ENCODE measurements at regions not wholly inside any gene's neighbourhood (a gene's known extent, or its start where the extent isn't known, plus 50 kb on each side); places are given as distances from the start of the nearest gene placed in this dataset.
"Not testable (repeated sequence)": the region's sequence is repeated elsewhere in the genome, so short reads cannot be mapped to it uniquely, and the experiment has no call there.

DNA sequence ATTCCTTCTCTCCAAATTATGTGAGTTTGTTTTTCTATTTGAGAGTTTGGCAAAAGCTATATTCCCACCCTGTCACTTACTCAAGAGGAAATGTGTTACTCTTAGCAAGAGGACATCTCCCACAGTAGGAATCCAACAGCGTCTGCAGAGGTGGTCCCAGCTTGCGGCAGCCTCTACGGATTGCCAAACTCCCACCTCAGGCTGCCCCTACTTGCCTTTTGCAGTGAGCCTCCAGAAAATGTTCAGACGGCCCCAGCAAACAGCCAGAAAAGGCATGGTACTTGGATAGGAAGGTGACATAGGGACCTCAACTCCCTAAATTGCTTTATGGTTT, 158.4 kb downstream of the SUCLG1 start:
- Mint-ChIP-seq H3K4me3 (no peak overlapping the region), H3K4me1 (ENCODE audit: low read depth) (no peaks in the 10 kb centered on the region), H3K9me3 (peaks cover 2% of the 10 kb centered on the region), H3K27ac (no peak overlapping the region), H3K36me3 (ENCODE audit: low read depth) (no peaks in the 10 kb centered on the region), H3K27me3 (peaks cover 13% of the 10 kb centered on the region)
- Histone ChIP-seq H3K36me3 (ENCODE audit: insufficient read depth, low read length) (no peaks in the 10 kb centered on the region), H3K4me3 (ENCODE audit: low read length) (no peak overlapping the region), H3K4me1 (ENCODE audit: insufficient read depth, low read length) (no peaks in the 10 kb centered on the region), H3K9me3 (ENCODE audit: control insufficient read depth in 1 of 2, insufficient read depth in 1 of 2, low read length in 2 of 2) (peaks cover 0 to 5% of the 10 kb centered on the region in 2 experiments), H3K27ac (ENCODE audit: low read depth in 1 of 2, low read length in 2 of 2) (no peak overlapping the region), H3K27me3 (ENCODE audit: control insufficient read depth in 1 of 2, insufficient read depth in 2 of 2, low read length in 2 of 2) (peaks cover 0 to 2% of the 10 kb centered on the region in 2 experiments)
- intact Hi-C loops (cut with DNase I, micrococcal nuclease): loop anchor here in 1 of 2 experiments (5.0 kb wide), 1 partner anchor 278 kb away; no protein-coding TSS in a partner anchor
- TF ChIP-seq, protein P1, sequence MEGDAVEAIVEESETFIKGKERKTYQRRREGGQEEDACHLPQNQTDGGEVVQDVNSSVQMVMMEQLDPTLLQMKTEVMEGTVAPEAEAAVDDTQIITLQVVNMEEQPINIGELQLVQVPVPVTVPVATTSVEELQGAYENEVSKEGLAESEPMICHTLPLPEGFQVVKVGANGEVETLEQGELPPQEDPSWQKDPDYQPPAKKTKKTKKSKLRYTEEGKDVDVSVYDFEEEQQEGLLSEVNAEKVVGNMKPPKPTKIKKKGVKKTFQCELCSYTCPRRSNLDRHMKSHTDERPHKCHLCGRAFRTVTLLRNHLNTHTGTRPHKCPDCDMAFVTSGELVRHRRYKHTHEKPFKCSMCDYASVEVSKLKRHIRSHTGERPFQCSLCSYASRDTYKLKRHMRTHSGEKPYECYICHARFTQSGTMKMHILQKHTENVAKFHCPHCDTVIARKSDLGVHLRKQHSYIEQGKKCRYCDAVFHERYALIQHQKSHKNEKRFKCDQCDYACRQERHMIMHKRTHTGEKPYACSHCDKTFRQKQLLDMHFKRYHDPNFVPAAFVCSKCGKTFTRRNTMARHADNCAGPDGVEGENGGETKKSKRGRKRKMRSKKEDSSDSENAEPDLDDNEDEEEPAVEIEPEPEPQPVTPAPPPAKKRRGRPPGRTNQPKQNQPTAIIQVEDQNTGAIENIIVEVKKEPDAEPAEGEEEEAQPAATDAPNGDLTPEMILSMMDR (IDR thresholded peaks at IDR 0.05): no peak
- ChIA-PET POLR2A (no interaction called here), CTCF (no interaction called here)
- ATAC-seq (ENCODE audit: poor library complexity) (no peak), DNase-seq (no peak)

DNA sequence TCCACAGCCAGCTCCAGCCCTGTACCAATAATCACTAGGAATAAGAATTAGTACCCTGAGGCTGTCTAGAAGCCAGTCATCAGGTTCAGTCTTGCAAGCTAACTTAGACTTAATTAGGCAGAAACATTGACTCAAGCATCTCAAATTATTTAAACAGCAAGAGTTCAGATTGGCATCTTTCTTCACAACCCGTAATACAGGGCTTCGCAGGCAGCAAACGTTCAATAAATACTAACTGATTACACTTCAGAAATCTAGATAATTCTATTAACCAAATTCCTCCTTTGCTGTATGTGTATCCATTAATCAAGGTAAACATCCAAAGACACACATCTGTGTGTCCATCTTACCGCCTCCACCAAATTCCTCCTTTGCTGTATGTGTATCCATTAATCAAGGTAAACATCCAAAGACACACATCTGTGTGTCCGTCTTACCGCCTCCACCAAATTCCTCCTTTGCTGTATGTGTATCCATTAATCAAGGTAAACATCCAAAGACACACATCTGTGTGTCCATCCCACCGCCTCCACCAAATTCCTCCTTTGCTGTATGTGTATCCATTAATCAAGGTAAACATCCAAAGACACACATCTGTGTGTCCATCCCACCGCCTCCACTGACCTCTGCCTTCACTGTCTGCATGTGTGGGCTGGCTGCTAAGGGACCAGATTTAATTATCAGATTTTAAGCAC, 158.9 kb downstream of the SUCLG1 start:
- H3K9me3 Mint-ChIP-seq; H3K36me3 Mint-ChIP-seq (ENCODE audit: low read depth): not testable (repeated sequence)

DNA sequence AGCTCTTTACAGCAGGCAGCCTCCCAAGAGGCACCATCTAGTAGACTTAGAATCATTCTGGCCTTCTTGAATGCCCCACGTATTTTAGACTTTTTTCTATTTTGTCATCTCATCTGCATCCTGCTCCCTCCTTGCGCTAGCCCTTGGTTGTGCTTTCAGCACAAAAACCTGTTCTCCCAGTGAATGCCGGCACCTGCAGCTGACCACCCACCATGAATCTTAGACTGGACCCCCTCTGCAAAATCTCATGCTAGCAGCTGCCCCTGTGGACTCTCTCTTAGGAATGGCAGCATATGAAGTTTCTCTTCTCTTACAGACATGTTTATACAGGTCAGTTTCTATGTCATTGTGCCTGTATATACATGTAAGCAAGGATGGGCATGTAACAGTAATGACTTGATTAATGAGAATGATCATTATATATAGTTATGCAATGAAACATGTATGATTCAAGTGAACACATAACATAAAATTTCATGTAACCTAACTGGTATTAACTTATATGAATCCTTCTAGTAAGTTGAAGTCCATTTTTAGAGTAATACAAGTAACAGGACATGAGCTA, 159.8 kb downstream of the SUCLG1 start:
- TF ChIP-seq, protein P1 (IDR thresholded peaks at IDR 0.05): no peak
- POLR2A ChIA-PET: no interaction called here
- CTCF ChIA-PET: no interaction called here
- Mint-ChIP-seq H3K27me3 (peaks cover 13% of the 10 kb centered on the region), H3K4me3 (no peak overlapping the region), H3K36me3 (ENCODE audit: low read depth) (no peaks in the 10 kb centered on the region), H3K27ac (no peak overlapping the region), H3K4me1 (ENCODE audit: low read depth) (no peaks in the 10 kb centered on the region), H3K9me3 (no peaks in the 10 kb centered on the region)
- no peaks in the 10 kb centered on the region for H3K4me1 ChIP-seq (ENCODE audit: insufficient read depth, low read length)
- no peak for DNase-seq
- peaks cover 0 to 2% of the 10 kb centered on the region in 2 experiments for H3K27me3 ChIP-seq (ENCODE audit: control insufficient read depth in 1 of 2, insufficient read depth in 2 of 2, low read length in 2 of 2)
- ATAC-seq (ENCODE audit: poor library complexity): no peak
- intact Hi-C loops (cut with DNase I, micrococcal nuclease): no loop called here
- no peak overlapping the region for H3K27ac ChIP-seq (ENCODE audit: low read depth in 1 of 2, low read length in 2 of 2)
- no peak overlapping the region for H3K4me3 ChIP-seq (ENCODE audit: low read length)
- H3K36me3 ChIP-seq (ENCODE audit: insufficient read depth, low read length): no peaks in the 10 kb centered on the region
- no peaks in the 10 kb centered on the region for H3K9me3 ChIP-seq (ENCODE audit: control insufficient read depth in 1 of 2, insufficient read depth in 1 of 2, low read length in 2 of 2)

More for the DNA sequence above, 158.9 kb downstream of the SUCLG1 start:
- H3K4me1 ChIP-seq (ENCODE audit: insufficient read depth, low read length); CTCF ChIA-PET; H3K4me3 ChIP-seq (ENCODE audit: low read length); DNase-seq; H3K4me1 Mint-ChIP-seq (ENCODE audit: low read depth); H3K9me3 ChIP-seq (ENCODE audit: control insufficient read depth in 1 of 2, insufficient read depth in 1 of 2, low read length in 2 of 2); H3K4me3 Mint-ChIP-seq; POLR2A ChIA-PET; H3K36me3 ChIP-seq (ENCODE audit: insufficient read depth, low read length); ATAC-seq (ENCODE audit: poor library complexity); H3K27ac Mint-ChIP-seq; H3K27ac ChIP-seq (ENCODE audit: low read depth in 1 of 2, low read length in 2 of 2); H3K27me3 ChIP-seq (ENCODE audit: control insufficient read depth in 1 of 2, insufficient read depth in 2 of 2, low read length in 2 of 2): not testable (repeated sequence)
- intact Hi-C loops (cut with DNase I, micrococcal nuclease): loop anchor here in 1 of 2 experiments (5.0 kb wide), 1 partner anchor 278 kb away; no protein-coding TSS in a partner anchor
- peaks cover 13% of the 10 kb centered on the region for H3K27me3 Mint-ChIP-seq

DNA sequence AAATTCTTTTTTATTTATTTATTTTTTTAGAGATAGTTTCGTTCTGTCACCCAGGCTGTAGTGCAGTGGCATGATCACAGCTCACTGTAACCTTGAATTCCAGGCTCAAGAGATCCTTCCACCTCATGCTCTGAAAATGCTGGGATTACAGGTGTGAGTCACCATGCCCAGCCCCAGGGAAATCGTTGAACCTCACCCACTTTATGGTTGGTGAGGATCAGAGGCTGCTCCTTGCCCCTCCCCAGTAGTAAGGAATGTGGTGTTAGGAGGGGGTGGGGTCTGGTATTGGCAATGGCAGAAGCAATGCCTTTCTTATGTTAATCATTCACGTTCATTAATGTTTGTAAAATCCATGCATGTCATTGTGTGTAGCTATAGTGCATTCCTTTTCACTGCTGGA, 161.9 kb downstream of the SUCLG1 start:
- Histone ChIP-seq H3K27ac (ENCODE audit: low read depth in 1 of 2, low read length in 2 of 2) (no peak overlapping the region), H3K4me3 (ENCODE audit: low read length) (no peak overlapping the region), H3K4me1 (ENCODE audit: insufficient read depth, low read length) (no peaks in the 10 kb centered on the region), H3K36me3 (ENCODE audit: insufficient read depth, low read length) (no peaks in the 10 kb centered on the region), H3K9me3 (ENCODE audit: control insufficient read depth in 1 of 2, insufficient read depth in 1 of 2, low read length in 2 of 2) (no peaks in the 10 kb centered on the region), H3K27me3 (ENCODE audit: control insufficient read depth in 1 of 2, insufficient read depth in 2 of 2, low read length in 2 of 2) (peaks cover 0 to 2% of the 10 kb centered on the region in 2 experiments)
- Mint-ChIP-seq H3K27me3 (peaks cover 6% of the 10 kb centered on the region), H3K36me3 (ENCODE audit: low read depth) (no peaks in the 10 kb centered on the region), H3K9me3 (no peaks in the 10 kb centered on the region), H3K27ac (no peak overlapping the region), H3K4me3 (no peak overlapping the region), H3K4me1 (ENCODE audit: low read depth) (no peaks in the 10 kb centered on the region)
- ChIA-PET CTCF (no interaction called here), POLR2A (no interaction called here)
- intact Hi-C loops (cut with DNase I, micrococcal nuclease): no loop called here
- ATAC-seq (ENCODE audit: poor library complexity): no peak
- DNase-seq: no peak
- TF ChIP-seq, protein P1 (IDR thresholded peaks at IDR 0.05): no peak
